DND-41 (cell line): ENCODE measurements at regions not wholly inside any gene's neighbourhood (a gene's known extent, or its start where the extent isn't known, plus 50 kb on each side); places are given as distances from the start of the nearest gene placed in this dataset.
"Not testable (repeated sequence)": the region's sequence is repeated elsewhere in the genome, so short reads cannot be mapped to it uniquely, and the experiment has no call there.

Source experiments
- CTCF ChIP-seq: IDR thresholded peaks from 2 replicates; pipeline ENCODE4 v1.5.1; 2012; ENCODE audit warnings: borderline replicate concordance, low read length, moderate library complexity, mild to moderate bottlenecking; ENCODE audit not compliant: poor library complexity, severe bottlenecking; ENCODE audit errors: extremely low read depth
- EZH2 ChIP-seq: IDR thresholded peaks from 3 replicates; pipeline ENCODE4 v1.6.1; 2012; ENCODE audit warnings: borderline replicate concordance, low read depth, mild to moderate bottlenecking, moderate library complexity, low read length, inconsistent platforms; ENCODE audit not compliant: severe bottlenecking

- TF ChIP-seq CTCF, EZH2: not testable (repeated sequence)
Observed at GRCh38 chr21:9074772-9075171, 1446.6 kb upstream of the TPTE start.
